Glutamatergic neuron (in vitro differentiated cells): ENCODE measurements at regions not wholly inside any gene's neighbourhood (a gene's known extent, or its start where the extent isn't known, plus 50 kb on each side); places are given as distances from the start of the nearest gene placed in this dataset.

Experiments
- DNase-seq: peaks from one replicate; pipeline ENCODE4 v3.0.0; 2022
- H3K27ac Mint-ChIP-seq: one replicate; pipeline ENCODE4 v1.8.0; 2020; ENCODE audit warnings: mild to moderate bottlenecking, mixed read lengths, inconsistent platforms; ENCODE audit not compliant: unreplicated experiment
- H3K27me3 Mint-ChIP-seq: one replicate; pipeline ENCODE4 v1.8.0; 2020; ENCODE audit warnings: mild to moderate bottlenecking, moderate library complexity, mixed read lengths, inconsistent platforms; ENCODE audit not compliant: unreplicated experiment
- H3K36me3 Mint-ChIP-seq: one replicate; pipeline ENCODE4 v1.8.0; 2020; ENCODE audit warnings: mild to moderate bottlenecking, mixed read lengths, inconsistent platforms; ENCODE audit not compliant: unreplicated experiment
- H3K4me1 Mint-ChIP-seq: one replicate; pipeline ENCODE4 v1.8.0; 2020; ENCODE audit warnings: mild to moderate bottlenecking, low read depth, mixed read lengths, inconsistent platforms; ENCODE audit not compliant: unreplicated experiment
- H3K4me3 Mint-ChIP-seq: one replicate; pipeline ENCODE4 v1.8.0; 2020; ENCODE audit warnings: mild to moderate bottlenecking, mixed read lengths, inconsistent platforms; ENCODE audit not compliant: unreplicated experiment
- H3K9me3 Mint-ChIP-seq: one replicate; pipeline ENCODE4 v1.8.0; 2020; ENCODE audit warnings: mild to moderate bottlenecking, moderate library complexity, mixed read lengths, inconsistent platforms; ENCODE audit not compliant: unreplicated experiment
- CTCF ChIP-seq: fragments of 200-600 bp; sonication (generic); IDR thresholded peaks from one replicate; pipeline ENCODE4 v1.5.0; 2021; ENCODE audit not compliant: partially characterized antibody, unreplicated experiment

GRCh38 chr9:134553996-134554372 is 87.6 kb upstream of the COL5A1 start:
- H3K36me3 Mint-ChIP-seq: peaks cover 6% of the 10 kb centered on the region
- H3K27ac Mint-ChIP-seq: no peak overlapping the region
- no peak for DNase-seq
- TF ChIP-seq CTCF: no peak
- H3K27me3 Mint-ChIP-seq: peaks cover 6% of the 10 kb centered on the region
- H3K4me3 Mint-ChIP-seq: no peak overlapping the region
- H3K4me1 Mint-ChIP-seq: peaks cover 20% of the 10 kb centered on the region
- H3K9me3 Mint-ChIP-seq: peaks cover 4% of the 10 kb centered on the region

- H3K27ac Mint-ChIP-seq: no peak overlapping the region
- no peak for TF ChIP-seq CTCF
- peak; percentile 36 for DNase-seq
- peaks cover 20% of the 10 kb centered on the region for H3K4me1 Mint-ChIP-seq
- H3K4me3 Mint-ChIP-seq: no peak overlapping the region
- peaks cover 6% of the 10 kb centered on the region for H3K36me3 Mint-ChIP-seq
- peaks cover 6% of the 10 kb centered on the region for H3K27me3 Mint-ChIP-seq
- peaks cover 4% of the 10 kb centered on the region for H3K9me3 Mint-ChIP-seq
Observed at GRCh38 chr9:134554373-134555093, 87.1 kb upstream of the COL5A1 start.

GRCh38 chr9:134555094-134555650 is 86.4 kb upstream of the COL5A1 start:
- Mint-ChIP-seq H3K9me3 (peaks cover 4% of the 10 kb centered on the region), H3K27ac (no peak overlapping the region), H3K36me3 (peaks cover 6% of the 10 kb centered on the region), H3K4me3 (no peak overlapping the region), H3K27me3 (peaks cover 6% of the 10 kb centered on the region), H3K4me1 (peaks cover 20% of the 10 kb centered on the region)
- TF ChIP-seq CTCF: no peak
- no peak for DNase-seq

- Mint-ChIP-seq H3K4me3 (no peak overlapping the region), H3K36me3 (no peaks in the 10 kb centered on the region), H3K27me3 (peaks cover 6% of the 10 kb centered on the region), H3K27ac (peak overlapping the region; percentile 68), H3K4me1 (peaks cover 20% of the 10 kb centered on the region), H3K9me3 (no peaks in the 10 kb centered on the region)
- DNase-seq: peak; percentile 43
- no peak for TF ChIP-seq CTCF
Observed at GRCh38 chr9:134556531-134557068, 85.0 kb upstream of the COL5A1 start.

GRCh38 chr9:134557331-134557730 is 84.3 kb upstream of the COL5A1 start:
- H3K36me3 Mint-ChIP-seq: no peaks in the 10 kb centered on the region
- H3K4me1 Mint-ChIP-seq: peaks cover 17% of the 10 kb centered on the region
- DNase-seq: no peak
- H3K27me3 Mint-ChIP-seq: peaks cover 6% of the 10 kb centered on the region
- no peak for TF ChIP-seq CTCF
- H3K4me3 Mint-ChIP-seq: no peak overlapping the region
- H3K9me3 Mint-ChIP-seq: no peaks in the 10 kb centered on the region
- peak overlapping the region; percentile 68 for H3K27ac Mint-ChIP-seq
